ENCODE measurements at regions not wholly inside any gene's neighbourhood (a gene's known extent, or its start where the extent isn't known, plus 50 kb on each side); places are given as distances from the start of the nearest gene placed in this dataset.

DNA sequence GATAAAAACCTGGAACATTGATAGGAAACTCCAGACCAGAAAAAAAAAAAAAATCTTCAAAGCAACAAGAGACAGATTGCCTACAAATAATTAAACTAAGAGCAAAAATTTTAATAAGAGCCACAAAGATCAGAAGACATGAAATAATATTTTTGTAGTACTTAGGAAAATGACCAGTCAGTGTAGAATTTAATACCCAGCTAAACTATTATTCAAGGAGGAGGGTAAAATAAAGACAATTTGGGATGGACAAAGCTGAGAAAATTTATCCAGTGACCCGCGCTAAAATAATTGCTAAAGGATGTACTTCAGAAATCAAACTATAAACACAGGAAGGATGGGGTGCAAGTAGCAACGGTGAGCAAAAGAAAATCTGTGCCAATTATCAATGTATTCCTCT, 133.2 kb downstream of the AQP9 start:
- no peak for DNase-seq

GRCh38 chr15:58273104-58273503, 134.9 kb downstream of the AQP9 start:
- no peak for DNase-seq

DNA sequence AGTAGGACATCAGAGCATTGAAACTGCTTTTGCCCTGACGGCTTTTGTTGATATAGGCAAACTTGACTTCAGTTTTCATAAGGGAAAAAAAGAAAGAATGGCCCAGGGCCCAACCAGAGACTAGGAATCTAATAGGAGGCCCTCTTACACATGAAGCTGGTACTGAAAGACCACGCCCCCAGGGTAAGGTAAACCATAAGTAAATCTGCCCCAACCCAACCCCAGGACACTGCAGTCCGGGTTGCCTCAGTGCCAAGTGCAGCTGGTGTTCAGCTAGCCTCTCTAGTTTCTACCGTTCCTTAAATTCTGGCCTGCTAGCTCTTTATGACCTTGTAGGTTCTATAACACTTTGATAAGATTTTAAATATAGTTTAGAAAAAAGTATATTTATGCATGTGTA, 136.7 kb downstream of the AQP9 start:
- no peak for DNase-seq

DNA sequence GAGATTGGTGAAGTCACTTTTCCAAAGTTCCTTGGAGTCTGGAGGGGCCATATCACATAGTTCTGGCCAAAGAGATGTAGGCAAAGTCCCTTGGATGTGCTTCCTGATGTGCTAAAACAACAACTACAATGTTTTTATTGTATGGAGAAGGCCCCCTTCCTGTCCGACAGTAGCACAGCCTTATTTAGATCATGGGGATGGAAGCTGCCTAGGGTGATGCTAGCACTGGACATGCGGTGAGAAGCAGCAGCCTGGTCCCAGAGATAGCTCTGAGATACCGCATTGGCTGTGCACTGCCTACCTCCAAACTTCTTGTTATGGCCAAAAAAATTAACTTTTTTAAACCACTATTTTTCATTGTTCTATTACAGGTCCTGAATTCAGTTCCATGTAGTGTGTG, 137.6 kb downstream of the AQP9 start:
- no peak for DNase-seq

GRCh38 chr15:58276924-58277323, 138.7 kb downstream of the AQP9 start:
- DNase-seq, result no peak

- no peak for DNase-seq
These were observed 139.2 kb downstream of the AQP9 start for GRCh38 chr15:58277333-58277732.

GRCh38 chr15:58279106-58279505, 140.9 kb downstream of the AQP9 start:
- DNase-seq, result no peak

GRCh38 chr15:58279654-58280053, 141.5 kb downstream of the AQP9 start:
- no peak for DNase-seq

DNA sequence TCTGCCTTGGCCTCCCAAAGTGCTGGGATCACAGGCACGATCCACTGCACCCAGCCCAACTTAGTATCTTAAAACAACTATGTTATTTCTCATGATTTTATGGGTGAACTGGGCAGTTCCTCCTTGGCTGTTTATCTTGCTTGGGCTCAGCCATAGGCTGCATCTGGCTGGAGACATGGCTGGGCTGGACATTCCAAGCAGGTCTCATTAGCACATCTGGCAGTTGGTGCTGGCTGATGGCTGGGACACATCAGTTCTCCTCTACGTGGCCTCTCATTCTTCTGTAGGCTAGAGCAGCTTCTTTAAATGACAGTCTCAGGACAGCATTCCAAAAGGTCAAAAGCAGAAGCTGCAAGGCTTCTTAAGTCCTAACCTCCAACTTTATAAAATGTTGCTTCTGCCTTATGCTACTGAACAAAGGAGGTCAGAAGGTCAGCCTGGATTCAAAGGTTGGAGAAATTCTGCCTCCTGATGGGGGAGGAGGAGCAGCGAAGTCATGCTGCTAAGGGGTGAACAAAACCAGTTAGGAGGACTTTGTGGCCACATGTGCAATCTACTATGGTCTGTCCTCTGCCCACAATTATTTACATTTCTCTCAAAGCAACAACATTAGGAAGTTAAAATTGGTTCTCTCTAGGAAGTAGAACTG, 144.0 kb downstream of the AQP9 start:
- DNase-seq, result no peak

GRCh38 chr15:58283302-58283701, 145.1 kb downstream of the AQP9 start:
- no peak for DNase-seq

- DNase-seq, result no peak
These were observed 146.1 kb downstream of the AQP9 start for GRCh38 chr15:58284293-58284692.

DNA sequence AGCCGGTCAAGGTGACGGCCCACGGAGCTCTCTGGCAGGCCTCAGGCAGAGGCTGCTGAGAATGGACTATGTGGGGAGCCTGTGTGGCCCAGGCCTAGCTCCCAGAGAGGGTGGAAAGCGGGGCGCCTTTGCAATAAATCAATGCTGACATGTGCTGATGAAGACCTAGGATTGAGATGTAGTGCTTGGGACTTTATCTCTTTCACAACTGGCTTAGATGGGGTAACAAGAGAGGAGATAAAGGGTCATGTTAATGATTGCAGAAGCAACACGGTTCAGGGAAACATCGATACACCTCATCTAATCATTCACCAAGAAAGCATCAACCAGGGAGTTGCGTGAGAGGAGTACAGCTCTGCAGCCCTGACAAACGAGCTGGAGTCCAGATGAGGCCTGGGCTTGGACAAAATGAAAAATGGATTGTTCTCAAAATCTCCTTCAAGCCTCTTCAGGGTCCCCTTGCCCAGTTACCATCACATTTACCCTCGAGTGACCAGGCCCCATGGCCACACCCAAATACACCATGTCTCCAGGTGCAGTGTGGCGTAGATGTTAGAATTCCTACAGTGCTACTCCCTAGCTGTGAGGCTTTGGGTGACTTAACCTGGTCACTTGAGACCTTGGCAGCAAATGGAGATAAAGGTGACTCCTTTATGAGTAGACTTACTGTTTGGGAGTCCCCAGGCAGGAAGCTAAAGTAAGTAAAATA, 146.4 kb upstream of the LIPC start:
- DNase-seq, result no peak

GRCh38 chr15:58285921-58286278, 145.9 kb upstream of the LIPC start:
- no peak for DNase-seq

- DNase-seq, result no peak
These were observed 145.3 kb upstream of the LIPC start for GRCh38 chr15:58286523-58286922.

DNA sequence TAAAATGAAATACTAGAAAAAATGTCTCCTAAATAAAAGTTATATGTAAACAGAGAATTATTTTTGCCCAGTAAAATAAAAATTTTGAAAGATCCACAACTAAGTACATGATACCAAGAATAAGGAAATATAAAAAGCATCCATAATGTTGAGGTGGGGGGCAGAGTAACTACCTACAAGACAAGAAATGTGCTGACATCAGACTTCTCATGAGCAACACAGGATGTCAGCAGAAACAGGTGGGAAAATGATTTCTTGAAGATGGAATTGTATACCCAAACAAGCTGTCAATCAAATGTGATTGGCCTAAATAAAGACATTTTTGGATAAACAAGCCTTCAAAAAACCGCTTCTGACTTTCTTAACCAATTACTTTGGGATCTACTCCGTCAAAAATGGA, 143.9 kb upstream of the LIPC start:
- DNase-seq, result no peak

GRCh38 chr15:58288592-58288991, 143.2 kb upstream of the LIPC start:
- no peak for DNase-seq

DNA sequence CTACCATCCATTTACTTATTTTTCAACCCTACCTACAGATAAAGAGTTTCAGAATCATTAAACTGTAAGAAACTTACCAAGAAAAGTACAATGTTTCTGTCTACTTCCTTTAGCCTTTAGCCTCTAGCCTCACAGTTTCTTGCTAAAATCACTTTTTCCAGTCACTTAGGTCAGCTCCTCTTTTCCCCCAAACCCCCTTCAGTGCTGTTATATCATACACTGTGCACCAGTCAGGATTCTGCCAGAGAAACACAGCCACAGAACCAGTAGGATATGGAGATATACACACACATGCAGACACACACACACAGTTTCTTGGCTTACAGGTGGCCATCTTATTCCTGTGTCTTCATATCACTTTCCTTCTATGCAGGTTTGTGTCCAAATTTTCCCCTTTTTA, 139.9 kb upstream of the LIPC start:
- DNase-seq, result no peak

DNA sequence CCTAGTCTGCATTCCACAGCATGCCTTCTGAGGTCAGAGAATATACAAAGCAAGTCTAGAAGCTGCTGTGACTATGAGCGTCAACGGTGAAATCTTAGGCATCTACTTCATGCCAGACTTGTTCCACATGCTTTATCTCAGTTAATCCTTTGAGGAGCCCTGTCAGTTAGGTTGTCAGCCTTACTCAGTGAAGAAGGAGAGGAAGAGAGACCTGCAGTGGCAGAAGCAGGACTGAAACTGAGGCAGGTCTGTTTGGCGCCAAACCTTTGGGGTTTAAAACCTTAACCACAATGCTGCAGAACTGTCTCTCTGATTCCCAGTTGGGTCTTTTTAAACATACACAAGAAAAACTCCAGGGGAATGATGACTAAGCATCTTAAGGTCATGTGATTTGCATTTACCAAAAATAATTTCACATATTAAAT, 139.0 kb upstream of the LIPC start:
- DNase-seq, result no peak

DNA sequence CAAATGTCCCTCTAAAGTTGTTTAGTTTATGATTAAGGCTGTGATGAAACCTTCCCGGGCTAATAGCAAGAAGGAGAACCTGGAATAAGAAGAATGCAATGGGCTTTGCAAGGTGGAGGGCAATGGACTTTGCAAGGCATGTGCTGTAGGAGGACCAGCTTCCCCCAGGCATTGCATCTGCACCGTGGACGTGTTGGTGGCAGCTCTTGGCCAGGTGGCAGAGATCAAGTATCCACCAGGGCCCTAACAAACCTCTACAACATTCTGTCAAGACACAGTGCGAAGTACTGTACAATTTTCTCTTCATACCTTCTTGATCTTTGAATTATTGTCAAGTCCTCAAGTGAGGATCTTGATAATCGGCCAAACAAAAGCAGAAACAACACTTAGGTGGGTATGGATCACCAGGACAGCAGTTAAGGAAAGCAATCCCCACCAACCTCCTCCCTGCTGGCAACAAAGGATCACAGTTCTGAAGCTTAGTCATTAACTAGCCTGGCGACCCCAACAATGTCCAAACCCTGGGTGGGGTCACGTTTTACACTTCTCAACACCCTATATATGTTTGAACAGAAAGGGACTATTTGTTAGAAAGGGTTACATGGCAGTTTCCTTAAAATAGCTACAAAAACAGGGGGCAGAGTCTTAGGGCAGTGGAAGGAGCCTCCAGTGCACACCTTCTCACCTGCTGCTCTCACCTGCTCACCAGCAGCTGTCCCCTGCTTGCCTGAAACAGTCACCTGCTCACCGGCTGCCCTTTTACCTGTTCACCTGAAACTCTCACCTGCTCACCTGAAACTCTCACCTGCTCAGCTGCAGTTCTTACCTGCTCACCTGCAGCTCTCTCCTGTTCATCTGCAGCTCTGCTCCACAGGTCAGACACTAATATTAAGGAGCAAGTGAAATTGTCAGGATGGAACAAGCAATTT, 137.9 kb upstream of the LIPC start:
- no peak for DNase-seq

GRCh38 chr15:58294681-58295254, 137.0 kb upstream of the LIPC start:
- DNase-seq, result no peak

DNA sequence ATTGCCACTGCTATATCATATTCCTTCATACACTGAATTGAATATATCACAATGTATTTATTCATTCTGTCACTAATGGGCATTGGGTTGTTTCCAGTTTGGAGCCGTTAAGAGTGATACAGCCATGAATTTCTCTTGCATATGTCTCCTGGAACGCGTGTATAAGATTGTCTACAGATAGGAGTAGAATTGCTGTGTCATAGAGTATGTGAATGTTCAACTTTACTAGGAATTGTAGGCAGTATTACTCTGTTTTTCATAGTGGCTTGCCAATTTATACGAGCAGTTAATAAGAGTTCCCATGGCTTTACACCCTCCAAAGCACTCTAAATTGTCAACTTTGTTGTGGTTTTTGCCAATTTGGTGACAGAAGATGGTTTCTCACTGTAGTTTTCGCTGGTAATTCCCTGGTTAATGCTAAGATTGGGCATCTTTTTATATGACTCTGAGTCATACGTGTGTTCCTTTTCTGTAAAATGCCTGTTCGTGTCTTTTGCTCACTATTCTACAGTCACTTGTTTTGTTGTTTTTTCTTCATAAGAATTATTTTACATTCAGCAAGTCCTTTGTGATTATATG, 136.1 kb upstream of the LIPC start:
- no peak for DNase-seq

- DNase-seq, result no peak
These were observed 135.5 kb upstream of the LIPC start for GRCh38 chr15:58296276-58296675.

- no peak for DNase-seq
These were observed 134.2 kb upstream of the LIPC start for GRCh38 chr15:58297639-58298038.
